ENCODE measurements at regions not wholly inside any gene's neighbourhood (a gene's known extent, or its start where the extent isn't known, plus 50 kb on each side); places are given as distances from the start of the nearest gene placed in this dataset.
"Not testable (repeated sequence)": the region's sequence is repeated elsewhere in the genome, so short reads cannot be mapped to it uniquely, and the experiment has no call there.

- no peak overlapping the region for H3K27ac ChIP-seq
- TF ChIP-seq ZFX (IDR thresholded peaks at IDR 0.05; ENCODE audit: borderline replicate concordance) (no peak), CTCF (IDR thresholded peaks at IDR 0.05) (no peak)
Observed at GRCh38 chr4:130025701-130026100, 929.7 kb downstream of the C4orf33 start.

GRCh38 chr4:130026185-130026584, 930.2 kb downstream of the C4orf33 start:
- TF ChIP-seq ZFX (IDR thresholded peaks at IDR 0.05; ENCODE audit: borderline replicate concordance): no peak
- TF ChIP-seq CTCF (IDR thresholded peaks at IDR 0.05): no peak
- H3K27ac ChIP-seq: no peak overlapping the region

GRCh38 chr4:130027973-130028372, 932.0 kb downstream of the C4orf33 start:
- TF ChIP-seq ZFX (IDR thresholded peaks at IDR 0.05; ENCODE audit: borderline replicate concordance) (no peak), CTCF (IDR thresholded peaks at IDR 0.05) (no peak)
- no peak overlapping the region for H3K27ac ChIP-seq

GRCh38 chr4:130028552-130028951, 932.6 kb downstream of the C4orf33 start:
- H3K27ac ChIP-seq: no peak overlapping the region
- no peak for TF ChIP-seq ZFX (IDR thresholded peaks at IDR 0.05; ENCODE audit: borderline replicate concordance)
- no peak for TF ChIP-seq CTCF (IDR thresholded peaks at IDR 0.05)

GRCh38 chr4:130029442-130029841, 933.5 kb downstream of the C4orf33 start:
- H3K27ac ChIP-seq: no peak overlapping the region
- TF ChIP-seq CTCF (IDR thresholded peaks at IDR 0.05): no peak
- TF ChIP-seq ZFX (IDR thresholded peaks at IDR 0.05; ENCODE audit: borderline replicate concordance): no peak

GRCh38 chr4:130031858-130032257, 935.9 kb downstream of the C4orf33 start:
- H3K27ac ChIP-seq: no peak overlapping the region
- TF ChIP-seq ZFX (IDR thresholded peaks at IDR 0.05; ENCODE audit: borderline replicate concordance): no peak
- no peak for TF ChIP-seq CTCF (IDR thresholded peaks at IDR 0.05)

- not testable (repeated sequence) for H3K27ac ChIP-seq
Observed at GRCh38 chr4:130033657-130034056, 937.7 kb downstream of the C4orf33 start.

GRCh38 chr4:130034876-130035275, 938.9 kb downstream of the C4orf33 start:
- no peak overlapping the region for H3K27ac ChIP-seq

More at GRCh38 chr4:130034876-130035275, 938.9 kb downstream of the C4orf33 start:
- TF ChIP-seq ZFX (IDR thresholded peaks at IDR 0.05; ENCODE audit: borderline replicate concordance) (no peak), CTCF (IDR thresholded peaks at IDR 0.05) (no peak)
